CD14-positive monocyte (primary cell): ENCODE measurements at regions not wholly inside any gene's neighbourhood (a gene's known extent, or its start where the extent isn't known, plus 50 kb on each side); places are given as distances from the start of the nearest gene placed in this dataset.
A peak's percentile ranks its signal among the peaks of the same experiment; 100 is the strongest.

Experiments
- DNase-seq, 3 donors: peaks; one replicate each; pipeline ENCODE4 v3.0.0-alpha.2; 2011 to 2022
- H2AFZ ChIP-seq: 2 replicates; pipeline ENCODE4 v1.6.0; 2012; ENCODE audit warnings: mild to moderate bottlenecking, low read depth, low read length, inconsistent platforms; ENCODE audit not compliant: insufficient read depth, poor library complexity, severe bottlenecking
- H3K27ac ChIP-seq, 2 donors: 1 replicate in 1 of 2; 2 replicates in 1 of 2; pipeline ENCODE4 v1.5.1; 2012 to 2013; ENCODE audit warnings: low read length in 2 of 2, control low read depth in 1 of 2, inconsistent platforms in 1 of 2, low read depth in 1 of 2, mild to moderate bottlenecking in 1 of 2
- H3K27me3 ChIP-seq, 2 donors: one replicate each; pipeline versions ENCODE4 v1.6.0 to v1.6.1; 2011 to 2013; ENCODE audit warnings: low read length in 2 of 2; ENCODE audit not compliant: control insufficient read depth in 2 of 2, insufficient read depth in 2 of 2
- H3K36me3 ChIP-seq, 2 donors: replicated peaks in 1 of 2; 1 replicate in 1 of 2; 2 replicates in 1 of 2; pipeline versions ENCODE4 v1.5.1 to v1.6.1; 2012 to 2013; ENCODE audit warnings: low read length in 2 of 2, control low read depth in 1 of 2, inconsistent platforms in 1 of 2, mild to moderate bottlenecking in 1 of 2; ENCODE audit not compliant: insufficient read depth in 2 of 2, control insufficient read depth in 1 of 2
- H3K4me1 ChIP-seq, 2 donors: 1 replicate in 1 of 2; 2 replicates in 1 of 2; pipeline versions ENCODE4 v1.5.1 to v1.6.1; 2012 to 2013; ENCODE audit warnings: low read length in 2 of 2, control low read depth in 1 of 2, inconsistent platforms in 1 of 2, mild to moderate bottlenecking in 1 of 2, moderate library complexity in 1 of 2; ENCODE audit not compliant: insufficient read depth in 2 of 2, control insufficient read depth in 1 of 2
- H3K4me2 ChIP-seq: replicated peaks from 2 replicates; pipeline ENCODE3; 2012; ENCODE audit warnings: low read length, moderate library complexity, mild to moderate bottlenecking; ENCODE audit not compliant: poor library complexity, severe bottlenecking; ENCODE audit errors: extremely low read depth
- H3K4me3 ChIP-seq, 3 experiments: fragments of 200-600 bp in 1 of 3; sonication (generic) in 1 of 3; replicated peaks in 1 of 3; 1 replicate in 2 of 3; 2 replicates in 1 of 3; pipeline ENCODE4 v1.5.1; 2011 to 2013; ENCODE audit warnings: low read length in 3 of 3, mild to moderate bottlenecking in 3 of 3, control low read depth in 2 of 3, low read depth in 2 of 3, inconsistent platforms in 1 of 3, moderate library complexity in 1 of 3
- H3K79me2 ChIP-seq: 2 replicates; pipeline ENCODE4 v1.6.0; 2012; ENCODE audit warnings: mild to moderate bottlenecking, control low read depth, inconsistent platforms, low read length, moderate library complexity; ENCODE audit not compliant: insufficient read depth
- H3K9ac ChIP-seq: 2 replicates; pipeline ENCODE4 v1.6.0; 2017; ENCODE audit warnings: low read length, mild to moderate bottlenecking; ENCODE audit not compliant: insufficient read depth, poor library complexity, severe bottlenecking
- H3K9me3 ChIP-seq, 2 donors: replicated peaks in 1 of 2; 1 replicate in 1 of 2; 2 replicates in 1 of 2; pipeline versions ENCODE4 v1.5.1 to v1.6.1; 2012 to 2013; ENCODE audit warnings: low read length in 2 of 2, control low read depth in 1 of 2; ENCODE audit not compliant: control insufficient read depth in 1 of 2, insufficient read depth in 1 of 2
- H4K20me1 ChIP-seq: 2 replicates; pipeline ENCODE4 v1.6.0; 2012; ENCODE audit warnings: mild to moderate bottlenecking, low read length, control low read depth, moderate library complexity; ENCODE audit not compliant: insufficient read depth
- H3K27ac Mint-ChIP-seq, 7 donors: one replicate each; pipeline ENCODE4 v1.8.0; 2020; ENCODE audit warnings: mild to moderate bottlenecking in 7 of 7, mixed read lengths in 7 of 7, moderate library complexity in 6 of 7, inconsistent platforms in 2 of 7
- H3K27me3 Mint-ChIP-seq, 3 donors: one replicate each; pipeline ENCODE4 v1.8.0; 2021 to 2022; ENCODE audit warnings: low read depth in 3 of 3, mild to moderate bottlenecking in 3 of 3, mixed read lengths in 3 of 3, moderate library complexity in 3 of 3, inconsistent platforms in 1 of 3
- H3K36me3 Mint-ChIP-seq, 2 donors: one replicate each; pipeline ENCODE4 v1.8.0; 2020; ENCODE audit warnings: mixed read lengths in 2 of 2, inconsistent platforms in 1 of 2, mild to moderate bottlenecking in 1 of 2
- H3K4me1 Mint-ChIP-seq: one replicate; pipeline ENCODE4 v1.8.0; 2020; ENCODE audit warnings: mild to moderate bottlenecking, mixed read lengths
- H3K4me3 Mint-ChIP-seq, 2 donors: one replicate each; pipeline ENCODE4 v1.8.0; 2020; ENCODE audit warnings: mild to moderate bottlenecking in 2 of 2, mixed read lengths in 2 of 2, moderate library complexity in 1 of 2
- H3K9me3 Mint-ChIP-seq, 7 donors: one replicate each; pipeline ENCODE4 v1.8.0; 2020 to 2022; ENCODE audit warnings: mixed read lengths in 7 of 7, mild to moderate bottlenecking in 6 of 7, moderate library complexity in 6 of 7, inconsistent platforms in 2 of 7
- CTCF ChIP-seq: fragments of 200-600 bp; IDR thresholded peaks from one replicate; pipeline ENCODE4 v1.8.0; 2022; ENCODE audit warnings: antibody characterized with exemption, mild to moderate bottlenecking
- WGBS: methylation state at CpG from one replicate; pipeline ENCODE4 v1.1.5; 2013; ENCODE audit warnings: missing lambda C conversion rate; ENCODE audit not compliant: insufficient coverage; 5-methylcytosine and 5-hydroxymethylcytosine counted together
- intact Hi-C, 2 donors: fragments of 100-400 bp; cut with micrococcal nuclease; formaldehyde crosslinking; loops; one replicate each; pipeline versions ENCODE4 v1.15.0 to v1.15.1; 2023

GRCh38 chr20:53828682-53829254 lies 235.1 kb upstream of the ZNF217 start:
- peak overlapping the region; percentile 56 to 88 for H3K4me3 Mint-ChIP-seq
- no peaks in the 10 kb centered on the region for H3K36me3 Mint-ChIP-seq
- peak in 1 of 3 donors; percentile 12 for DNase-seq
- no peaks in the 10 kb centered on the region for H3K36me3 ChIP-seq
- no peak for TF ChIP-seq CTCF
- no peaks in the 10 kb centered on the region for H3K79me2 ChIP-seq
- no peaks in the 10 kb centered on the region for H3K9me3 ChIP-seq
- peaks cover 52% of the 10 kb centered on the region for H3K4me1 Mint-ChIP-seq
- H3K27ac ChIP-seq, result peak overlapping the region; percentile 32 to 92
- WGBS, result no CpG with 5 or more reads among the region's 6 CpGs
- H3K4me3 ChIP-seq, result peak overlapping the region; percentile 19 to 70 (median 47)
- intact Hi-C loops, result loop anchor here in 1 of 2 donors (5.0 kb wide), 2 partner anchors 39 to 84 kb away; no protein-coding TSS in a partner anchor
- peak overlapping the region; percentile 60 for H3K9ac ChIP-seq
- peaks cover 40 to 52% of the 10 kb centered on the region in 2 donors for H3K4me1 ChIP-seq
- peak overlapping the region; percentile 72 for H3K4me2 ChIP-seq
- H4K20me1 ChIP-seq, result no peaks in the 10 kb centered on the region
- peaks cover 0 to 3% (median 1%) of the 10 kb centered on the region in 3 donors for H3K27me3 Mint-ChIP-seq
- peak overlapping the region; percentile 1 to 94 (median 85) for H3K27ac Mint-ChIP-seq
- peak overlapping the region; percentile 82 for H2AFZ ChIP-seq
- no peaks in the 10 kb centered on the region for H3K9me3 Mint-ChIP-seq
- H3K27me3 ChIP-seq, result no peaks in the 10 kb centered on the region

GRCh38 chr20:53828088-53828681 lies 234.5 kb upstream of the ZNF217 start:
- Histone ChIP-seq H2AFZ (no peak overlapping the region), H3K36me3 (no peaks in the 10 kb centered on the region), H3K27ac (peak overlapping the region in 1 of 2 donors; percentile 92), H4K20me1 (no peaks in the 10 kb centered on the region), H3K27me3 (no peaks in the 10 kb centered on the region), H3K79me2 (no peaks in the 10 kb centered on the region), H3K9me3 (no peaks in the 10 kb centered on the region), H3K4me3 (peak overlapping the region in 1 of 3 experiments; percentile 70), H3K4me2 (peak overlapping the region; percentile 72), H3K4me1 (peaks cover 34 to 46% of the 10 kb centered on the region in 2 donors), H3K9ac (peak overlapping the region; percentile 60)
- no peaks in the 10 kb centered on the region for H3K9me3 Mint-ChIP-seq
- TF ChIP-seq CTCF, result no peak
- intact Hi-C loops, result loop anchor here in 1 of 2 donors (5.0 kb wide), 2 partner anchors 39 to 84 kb away; no protein-coding TSS in a partner anchor
- peaks cover 0 to 3% (median 1%) of the 10 kb centered on the region in 3 donors for H3K27me3 Mint-ChIP-seq
- 86% methylated on average over 4 of the region's 5 CpGs for WGBS
- DNase-seq, result no peak
- H3K4me1 Mint-ChIP-seq, result peaks cover 46% of the 10 kb centered on the region
- no peaks in the 10 kb centered on the region for H3K36me3 Mint-ChIP-seq
- H3K27ac Mint-ChIP-seq, result peak overlapping the region in 2 of 7 donors; percentile 89 to 94
- H3K4me3 Mint-ChIP-seq, result peak overlapping the region in 1 of 2 donors; percentile 88
